ENCODE measurements at regions not wholly inside any gene's neighbourhood (a gene's known extent, or its start where the extent isn't known, plus 50 kb on each side); places are given as distances from the start of the nearest gene placed in this dataset.

DNA sequence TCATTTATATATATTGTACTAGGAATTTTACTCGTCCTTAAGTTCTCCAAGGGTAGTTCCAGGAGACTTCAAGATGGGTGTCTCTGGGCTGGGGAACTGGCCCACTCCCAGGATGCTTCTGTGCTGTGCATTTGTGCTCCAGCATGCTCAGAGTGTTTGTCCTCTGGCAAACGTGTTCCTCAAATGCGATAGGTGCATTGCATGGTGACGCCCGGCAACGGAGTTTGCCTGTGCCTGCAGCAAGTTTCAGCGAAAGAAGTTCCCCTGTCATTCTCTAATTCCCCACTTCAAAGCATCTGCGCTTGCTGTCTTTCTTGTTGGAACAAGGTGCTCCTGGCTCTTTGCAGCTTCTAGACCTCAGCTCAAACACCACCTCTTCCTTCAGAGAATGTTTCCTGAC lies 465.1 kb downstream of the GALR1 start:
- Histone ChIP-seq H3K27ac (no peak overlapping the region), H3K36me3 (no peaks in the 10 kb centered on the region), H3K4me3 (no peak overlapping the region), H3K4me1 (no peaks in the 10 kb centered on the region), H3K9me3 (no peaks in the 10 kb centered on the region), H3K27me3 (no peaks in the 10 kb centered on the region)
- TF ChIP-seq POLR2A (IDR thresholded peaks at IDR 0.05) (no peak), POLR2AphosphoS5 (IDR thresholded peaks at IDR 0.05; ENCODE audit: insufficient read depth in 1 of 2, low read depth in 1 of 2) (no peak)
- TF ChIP-seq, protein P1, sequence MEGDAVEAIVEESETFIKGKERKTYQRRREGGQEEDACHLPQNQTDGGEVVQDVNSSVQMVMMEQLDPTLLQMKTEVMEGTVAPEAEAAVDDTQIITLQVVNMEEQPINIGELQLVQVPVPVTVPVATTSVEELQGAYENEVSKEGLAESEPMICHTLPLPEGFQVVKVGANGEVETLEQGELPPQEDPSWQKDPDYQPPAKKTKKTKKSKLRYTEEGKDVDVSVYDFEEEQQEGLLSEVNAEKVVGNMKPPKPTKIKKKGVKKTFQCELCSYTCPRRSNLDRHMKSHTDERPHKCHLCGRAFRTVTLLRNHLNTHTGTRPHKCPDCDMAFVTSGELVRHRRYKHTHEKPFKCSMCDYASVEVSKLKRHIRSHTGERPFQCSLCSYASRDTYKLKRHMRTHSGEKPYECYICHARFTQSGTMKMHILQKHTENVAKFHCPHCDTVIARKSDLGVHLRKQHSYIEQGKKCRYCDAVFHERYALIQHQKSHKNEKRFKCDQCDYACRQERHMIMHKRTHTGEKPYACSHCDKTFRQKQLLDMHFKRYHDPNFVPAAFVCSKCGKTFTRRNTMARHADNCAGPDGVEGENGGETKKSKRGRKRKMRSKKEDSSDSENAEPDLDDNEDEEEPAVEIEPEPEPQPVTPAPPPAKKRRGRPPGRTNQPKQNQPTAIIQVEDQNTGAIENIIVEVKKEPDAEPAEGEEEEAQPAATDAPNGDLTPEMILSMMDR (IDR thresholded peaks at IDR 0.05) = no peak
- intact Hi-C loops (cut with DNase I) = no loop called here
- no peak for DNase-seq (ENCODE audit: extremely low spot score in 2 of 2)

DNA sequence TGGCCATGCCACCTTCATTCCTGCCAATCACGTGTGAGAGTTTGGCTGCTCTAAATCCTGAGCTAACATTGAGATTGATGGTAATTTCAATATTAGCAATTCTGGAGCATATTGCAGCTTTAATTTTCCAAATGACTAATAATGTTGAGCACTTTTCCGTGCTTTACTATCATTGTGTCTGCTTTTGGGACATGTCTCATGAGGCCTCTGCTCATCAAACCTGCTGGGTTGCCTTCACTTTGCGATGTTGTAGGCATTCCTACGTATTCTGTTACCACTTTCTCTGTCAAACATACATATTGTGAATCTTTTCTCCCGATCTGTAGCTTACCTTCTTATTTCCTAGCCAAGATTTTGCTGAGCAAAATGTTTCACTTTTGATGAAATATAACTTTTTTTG lies 466.6 kb downstream of the GALR1 start:
- no peak for DNase-seq (ENCODE audit: extremely low spot score in 2 of 2)
- H3K36me3 ChIP-seq = no peaks in the 10 kb centered on the region
- H3K9me3 ChIP-seq = no peaks in the 10 kb centered on the region
- no peak overlapping the region for H3K4me3 ChIP-seq
- H3K4me1 ChIP-seq = no peaks in the 10 kb centered on the region
- no peaks in the 10 kb centered on the region for H3K27me3 ChIP-seq
- no peak overlapping the region for H3K27ac ChIP-seq
- TF ChIP-seq POLR2A (IDR thresholded peaks at IDR 0.05) = no peak
- TF ChIP-seq, protein P1 (IDR thresholded peaks at IDR 0.05) = no peak
- no peak for TF ChIP-seq POLR2AphosphoS5 (IDR thresholded peaks at IDR 0.05; ENCODE audit: insufficient read depth in 1 of 2, low read depth in 1 of 2)
- intact Hi-C loops (cut with DNase I) = no loop called here

GRCh38 chr18:77733292-77733903 lies 483.8 kb downstream of the GALR1 start:
- Histone ChIP-seq H3K27me3 (no peaks in the 10 kb centered on the region), H3K27ac (no peak overlapping the region), H3K36me3 (no peaks in the 10 kb centered on the region), H3K4me1 (no peaks in the 10 kb centered on the region), H3K9me3 (no peaks in the 10 kb centered on the region), H3K4me3 (no peak overlapping the region)
- no peak for DNase-seq (ENCODE audit: extremely low spot score in 2 of 2)
- intact Hi-C loops (cut with DNase I) = no loop called here
- TF ChIP-seq POLR2A (IDR thresholded peaks at IDR 0.05) = no peak
- TF ChIP-seq, protein P1 (IDR thresholded peaks at IDR 0.05) = no peak
- no peak for TF ChIP-seq POLR2AphosphoS5 (IDR thresholded peaks at IDR 0.05; ENCODE audit: insufficient read depth in 1 of 2, low read depth in 1 of 2)

- H3K4me1 ChIP-seq = no peaks in the 10 kb centered on the region
- H3K27me3 ChIP-seq = no peaks in the 10 kb centered on the region
- TF ChIP-seq, protein P1 (IDR thresholded peaks at IDR 0.05) = no peak
- TF ChIP-seq POLR2A (IDR thresholded peaks at IDR 0.05) (no peak), POLR2AphosphoS5 (IDR thresholded peaks at IDR 0.05; ENCODE audit: insufficient read depth in 1 of 2, low read depth in 1 of 2) (no peak)
- no peak overlapping the region for H3K27ac ChIP-seq
- no peak for DNase-seq (ENCODE audit: extremely low spot score in 2 of 2)
- no peaks in the 10 kb centered on the region for H3K36me3 ChIP-seq
- no peak overlapping the region for H3K4me3 ChIP-seq
- no peaks in the 10 kb centered on the region for H3K9me3 ChIP-seq
- intact Hi-C loops (cut with DNase I) = loop anchor here (5.0 kb wide), 1 partner anchor 1115 kb away; no protein-coding TSS in a partner anchor
Observed at GRCh38 chr18:77736842-77737241, 487.2 kb downstream of the GALR1 start.

GRCh38 chr18:77737405-77737804 lies 487.8 kb downstream of the GALR1 start:
- Histone ChIP-seq H3K36me3 (no peaks in the 10 kb centered on the region), H3K27me3 (no peaks in the 10 kb centered on the region), H3K27ac (no peak overlapping the region), H3K4me3 (no peak overlapping the region), H3K4me1 (no peaks in the 10 kb centered on the region), H3K9me3 (no peaks in the 10 kb centered on the region)
- no peak for DNase-seq (ENCODE audit: extremely low spot score in 2 of 2)
- intact Hi-C loops (cut with DNase I) = loop anchor here (5.0 kb wide), 1 partner anchor 1115 kb away; no protein-coding TSS in a partner anchor
- TF ChIP-seq POLR2A (IDR thresholded peaks at IDR 0.05) (no peak), POLR2AphosphoS5 (IDR thresholded peaks at IDR 0.05; ENCODE audit: insufficient read depth in 1 of 2, low read depth in 1 of 2) (no peak)
- TF ChIP-seq, protein P1 (IDR thresholded peaks at IDR 0.05) = no peak

Data from vagina (tissue), 2 donors.